ENCODE measurements at regions not wholly inside any gene's neighbourhood (a gene's known extent, or its start where the extent isn't known, plus 50 kb on each side); places are given as distances from the start of the nearest gene placed in this dataset.

DNA sequence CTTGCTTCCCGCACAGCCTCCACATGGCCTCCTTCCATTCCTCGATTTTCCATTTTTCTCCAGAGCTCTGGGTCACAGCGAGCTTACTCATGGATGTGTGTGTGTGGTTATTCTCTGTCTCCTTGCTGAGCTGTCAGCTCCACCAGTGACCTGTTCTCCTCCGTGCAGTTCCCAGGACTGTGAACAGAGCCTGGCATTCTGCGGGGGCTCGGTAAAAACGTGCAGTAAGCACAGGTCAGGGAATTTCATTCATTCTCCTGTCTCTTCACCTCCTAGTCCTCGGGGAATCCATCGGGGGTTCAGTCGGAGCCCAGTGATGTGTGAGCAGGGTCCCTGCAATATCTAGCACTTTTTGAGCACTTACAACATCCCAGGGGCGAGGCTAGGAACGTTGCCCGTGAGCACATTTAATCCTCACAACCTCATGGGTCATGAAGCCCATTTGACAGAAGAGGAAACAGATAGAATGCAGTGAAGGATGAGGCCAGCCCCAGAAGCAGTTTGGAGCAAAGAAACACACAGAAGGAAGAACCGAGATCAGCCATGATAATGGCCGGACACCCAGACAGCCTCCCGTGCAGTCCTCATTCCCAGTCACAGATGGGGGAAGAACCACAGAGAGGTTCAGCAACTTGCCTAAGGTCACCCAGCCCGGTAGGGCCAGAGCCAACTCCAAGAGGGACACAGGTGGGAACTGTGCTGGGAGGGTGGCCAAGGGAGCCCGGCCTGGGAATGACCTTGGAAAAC is 183.2 kb upstream of the GSE1 start:
- TF ChIP-seq CTCF (IDR thresholded peaks at IDR 0.05; ENCODE audit: low read depth, low read length, missing control alignments): no peak

GRCh38 chr16:85430523-85431421 is 182.3 kb upstream of the GSE1 start:
- no peak for DNase-seq (ENCODE audit: low read depth)
- in situ Hi-C loops (cut with HindIII; ENCODE audit: low sequenced_read_pairs): no loop called here
- no peak for TF ChIP-seq CTCF (IDR thresholded peaks at IDR 0.05; ENCODE audit: low read depth, low read length, missing control alignments)
- no peak overlapping the region for H3K4me3 ChIP-seq (ENCODE audit: low read depth, low read length)

More for the DNA sequence above, 183.2 kb upstream of the GSE1 start:
- in situ Hi-C loops (cut with HindIII; ENCODE audit: low sequenced_read_pairs): no loop called here
- H3K4me3 ChIP-seq (ENCODE audit: low read depth, low read length): no peak overlapping the region
- no peak for DNase-seq (ENCODE audit: low read depth)

DNA sequence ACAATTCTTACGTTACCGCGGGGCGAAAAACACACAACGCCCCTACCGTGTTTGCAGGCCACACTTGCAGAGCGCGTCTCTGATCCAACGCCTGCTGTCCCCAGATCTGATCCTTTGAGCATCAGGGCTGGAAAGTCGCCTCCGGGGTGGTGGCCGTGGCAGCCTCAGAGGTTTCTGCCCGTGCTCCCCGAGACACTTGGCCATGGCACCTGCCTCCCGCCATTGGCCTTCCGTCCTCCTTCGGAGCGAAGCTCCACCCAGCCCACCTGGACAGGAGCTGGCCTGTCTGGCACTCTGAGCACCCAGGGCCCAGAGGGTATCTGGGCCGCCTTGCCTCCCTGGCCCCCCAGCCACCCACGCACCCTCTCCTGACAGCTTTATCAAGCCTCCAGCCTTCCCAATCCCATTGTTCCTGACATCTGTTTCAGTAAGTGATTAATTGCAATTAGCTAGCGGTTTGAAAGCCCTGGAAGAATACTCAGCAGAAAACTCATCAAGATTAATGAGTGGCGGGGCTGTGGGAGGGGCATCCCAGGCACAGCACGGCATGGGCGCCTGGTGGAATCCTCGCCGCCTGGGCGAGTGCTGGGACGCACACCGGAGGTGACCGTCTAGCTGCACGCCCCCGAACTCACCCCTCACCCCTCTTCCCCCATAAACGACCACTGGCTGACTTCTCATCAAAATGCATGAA is 181.5 kb upstream of the GSE1 start:
- no peak overlapping the region for H3K4me3 ChIP-seq (ENCODE audit: low read depth, low read length)
- no peak for TF ChIP-seq CTCF (IDR thresholded peaks at IDR 0.05; ENCODE audit: low read depth, low read length, missing control alignments)
- DNase-seq (ENCODE audit: low read depth): no peak
- in situ Hi-C loops (cut with HindIII; ENCODE audit: low sequenced_read_pairs): no loop called here

DNA sequence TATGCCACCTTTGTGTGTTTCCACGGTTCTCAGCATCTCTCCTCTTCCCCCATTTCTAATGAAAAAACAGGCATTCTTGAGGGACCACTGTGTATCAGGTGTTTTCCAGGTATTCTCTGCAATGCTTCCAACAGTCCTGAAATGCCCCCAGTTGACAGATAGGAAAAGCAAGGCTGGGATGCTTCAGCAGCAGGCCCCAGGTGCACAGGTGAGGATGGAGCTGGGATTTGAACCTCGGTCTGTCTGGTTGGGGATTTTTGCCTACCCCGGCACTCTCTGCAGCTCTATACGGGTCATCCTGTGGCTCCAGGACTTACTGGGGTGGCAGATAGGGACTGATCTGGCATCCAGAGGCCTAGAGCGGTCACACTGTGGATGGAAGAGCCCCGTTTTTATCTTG is 180.5 kb upstream of the GSE1 start:
- no peak overlapping the region for H3K4me3 ChIP-seq (ENCODE audit: low read depth, low read length)
- in situ Hi-C loops (cut with HindIII; ENCODE audit: low sequenced_read_pairs): no loop called here
- no peak for TF ChIP-seq CTCF (IDR thresholded peaks at IDR 0.05; ENCODE audit: low read depth, low read length, missing control alignments)
- no peak for DNase-seq (ENCODE audit: low read depth)

DNA sequence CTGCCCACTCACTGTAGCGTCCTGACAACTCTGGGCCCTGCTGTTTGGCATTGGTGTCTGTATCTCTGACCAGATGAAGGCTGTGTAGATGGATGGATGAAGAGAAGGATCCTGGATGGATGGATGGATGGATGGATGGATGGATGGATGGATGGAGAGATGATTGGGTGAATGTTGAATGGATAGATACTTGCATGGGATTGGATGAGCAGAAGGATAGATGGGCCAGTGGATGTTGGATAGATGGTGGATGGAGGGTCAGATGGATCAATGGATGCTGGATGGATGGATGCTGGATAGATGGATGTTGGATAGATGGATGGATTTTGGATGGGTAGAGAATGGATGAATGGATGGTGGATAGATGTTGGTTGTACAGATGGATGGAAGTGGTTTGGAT is 179.6 kb upstream of the GSE1 start:
- no peak for DNase-seq (ENCODE audit: low read depth)
- no peak overlapping the region for H3K4me3 ChIP-seq (ENCODE audit: low read depth, low read length)
- in situ Hi-C loops (cut with HindIII; ENCODE audit: low sequenced_read_pairs): no loop called here
- TF ChIP-seq CTCF (IDR thresholded peaks at IDR 0.05; ENCODE audit: low read depth, low read length, missing control alignments): no peak

DNA sequence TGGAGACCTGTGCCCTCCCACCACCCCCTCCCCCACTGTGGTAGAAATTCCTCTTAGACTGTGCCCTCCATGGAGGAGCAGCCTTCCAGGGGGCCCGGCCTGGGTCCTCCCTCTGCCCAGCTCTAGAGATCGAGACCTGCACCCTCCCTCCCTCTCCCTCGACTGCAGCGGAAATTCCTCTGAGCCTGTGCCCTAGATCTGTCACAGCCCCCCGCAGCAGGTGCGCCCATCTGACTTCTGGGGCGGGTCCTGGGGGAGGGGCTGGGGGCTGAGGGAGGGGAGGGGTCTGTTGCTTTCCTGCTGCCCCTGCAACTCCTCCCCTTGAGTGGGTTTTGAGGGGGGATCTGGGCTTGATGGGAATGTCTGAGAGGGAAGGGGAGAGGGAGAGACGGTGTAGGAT is 177.8 kb upstream of the GSE1 start:
- no peak overlapping the region for H3K4me3 ChIP-seq (ENCODE audit: low read depth, low read length)
- DNase-seq (ENCODE audit: low read depth): no peak
- in situ Hi-C loops (cut with HindIII; ENCODE audit: low sequenced_read_pairs): no loop called here
- no peak for TF ChIP-seq CTCF (IDR thresholded peaks at IDR 0.05; ENCODE audit: low read depth, low read length, missing control alignments)
